ENCODE measurements at regions not wholly inside any gene's neighbourhood (a gene's known extent, or its start where the extent isn't known, plus 50 kb on each side); places are given as distances from the start of the nearest gene placed in this dataset.
A peak's percentile ranks its signal among the peaks of the same experiment; 100 is the strongest.

GRCh38 chr18:30694773-30695172 is 347.8 kb downstream of the DSC3 start:
- 0 out of 2 replicates have a peak overlapping the region, but pooled peaks have one; percentile 51 for H4K8ac ChIP-seq (ENCODE audit: extremely low read depth, insufficient read depth, low read length)
- no peaks in the 10 kb centered on the region for H3K9me3 ChIP-seq (ENCODE audit: insufficient read depth in 2 of 2, low read depth in 1 of 2, low read length in 1 of 2)
- H3K56ac ChIP-seq (replicated peaks; ENCODE audit: insufficient read length, low read depth, low read length) = no peak overlapping the region
- peak overlapping the region; percentile 65 for H4K91ac ChIP-seq (replicated peaks; ENCODE audit: insufficient read length, low read length)
- 92% methylated on average over 3 of the region's 3 CpGs; no CpG with 5 or more reads in 1 of the 2 experiments for WGBS, 2 experiments (ENCODE audit: extremely low coverage in 1 of 2, insufficient coverage in 1 of 2, insufficient read length in 1 of 2, insufficient replicate concordance in 2 of 2, low coverage in 1 of 2, low lambda C conversion rate in 2 of 2, missing lambda C conversion rate in 1 of 2)
- POLR2A ChIA-PET (ENCODE audit: partially characterized antibody) = no interaction called here
- no peak for FAIRE-seq
- no peak overlapping the region for H2BK12ac ChIP-seq (ENCODE audit: low read depth, low read length)
- CTCF ChIA-PET (ENCODE audit: partially characterized antibody) = no interaction called here
- no peak overlapping the region for H2BK20ac ChIP-seq (ENCODE audit: low read length)
- no peak overlapping the region for H2AK5ac ChIP-seq (ENCODE audit: low read depth, low read length)
- no peak overlapping the region for H4K5ac ChIP-seq (ENCODE audit: insufficient read length, low read depth, low read length)
- DNase-seq (ENCODE audit: low read depth in 1 of 2, low spot score in 2 of 2) = no peak
- no peaks in the 10 kb centered on the region for H3K27me3 ChIP-seq (replicated peaks in 1 of 4; ENCODE audit: control insufficient read depth in 3 of 4, extremely low read depth in 1 of 4, insufficient read depth in 3 of 4, low read length in 3 of 4)
- no peaks in the 10 kb centered on the region for H3K79me2 ChIP-seq (ENCODE audit: control insufficient read depth in 1 of 2, insufficient read depth in 2 of 2, low read length in 2 of 2)
- H2BK120ac ChIP-seq (replicated peaks; ENCODE audit: low read depth, low read length) = no peak overlapping the region
- H3K4me3 ChIP-seq (ENCODE audit: extremely low read depth in 1 of 4, insufficient read depth in 2 of 4, low read depth in 3 of 4, low read length in 4 of 4) = no peak overlapping the region
- no peak overlapping the region for H2BK15ac ChIP-seq (ENCODE audit: low read length)
- no peaks in the 10 kb centered on the region for H4K20me1 ChIP-seq (replicated peaks in 1 of 2; ENCODE audit: control insufficient read depth in 1 of 2, insufficient read depth in 2 of 2, low read length in 2 of 2)
- no peaks in the 10 kb centered on the region for H3K4me1 ChIP-seq (replicated peaks in 1 of 4; ENCODE audit: control insufficient read depth in 3 of 4, insufficient read depth in 4 of 4, low read length in 3 of 4)
- H3K18ac ChIP-seq (ENCODE audit: extremely low read depth, low read length) = no peak overlapping the region
- no peak overlapping the region for H3K4ac ChIP-seq (replicated peaks; ENCODE audit: insufficient read length, low read depth, low read length)
- no peaks in the 10 kb centered on the region for H3K36me3 ChIP-seq (ENCODE audit: control insufficient read depth in 2 of 4, insufficient read depth in 4 of 4, low read length in 3 of 4)
- H3K23ac ChIP-seq (ENCODE audit: insufficient read length) = no peak overlapping the region
- H3K23me2 ChIP-seq (ENCODE audit: low read depth, low read length) = no peaks in the 10 kb centered on the region
- H3K27ac ChIP-seq (ENCODE audit: low read depth, low read length) = no peak overlapping the region
- H2BK5ac ChIP-seq (ENCODE audit: low read depth, low read length) = no peak overlapping the region
- H3K14ac ChIP-seq (ENCODE audit: insufficient read length) = no peak overlapping the region
- no peak overlapping the region for H3K9ac ChIP-seq (replicated peaks in 1 of 4; ENCODE audit: extremely low read depth in 1 of 4, low read depth in 3 of 4, low read length in 3 of 4)
- no peak overlapping the region for H3K4me2 ChIP-seq (ENCODE audit: insufficient read depth in 1 of 2, low read depth in 2 of 2, low read length in 2 of 2)
- no peak overlapping the region for H2AFZ ChIP-seq (ENCODE audit: low read length)
- no peaks in the 10 kb centered on the region for H3K79me1 ChIP-seq (ENCODE audit: low read depth, low read length)
- TF ChIP-seq ZNF274 (IDR thresholded peaks at IDR 0.05; ENCODE audit: borderline replicate concordance, extremely low read depth, low read length) = no peak
- no peak for TF ChIP-seq BACH1 (IDR thresholded peaks at IDR 0.05; ENCODE audit: low read length)
- no peak for TF ChIP-seq CTCF (IDR thresholded peaks at IDR 0.05; ENCODE audit: control extremely low read depth in 1 of 3, insufficient read depth in 1 of 3, low read depth in 1 of 3, low read length in 3 of 3)
- TF ChIP-seq JUND (IDR thresholded peaks at IDR 0.05; ENCODE audit: low read length) = no peak
- TF ChIP-seq USF2 (IDR thresholded peaks at IDR 0.05; ENCODE audit: low read length) = no peak
- TF ChIP-seq ATF2 (IDR thresholded peaks at IDR 0.05; ENCODE audit: low read length) = no peak
- TF ChIP-seq HDAC2 (IDR thresholded peaks at IDR 0.05; ENCODE audit: borderline replicate concordance in 1 of 2, low read depth in 2 of 2, low read length in 2 of 2) = no peak
- no peak for TF ChIP-seq NANOG (IDR thresholded peaks at IDR 0.05; ENCODE audit: insufficient read depth, low read depth, low read length, poor library complexity, severe bottlenecking)
